GOT3 (cell line): ENCODE measurements at regions not wholly inside any gene's neighbourhood (a gene's known extent, or its start where the extent isn't known, plus 50 kb on each side); places are given as distances from the start of the nearest gene placed in this dataset.

Source experiments
- DNase-seq: peaks from one replicate; lab custom pipeline; 2025; ENCODE audit warnings: mixed read lengths; lab: John Stamatoyannopoulos, UW

- DNase-seq: peak; percentile 8
Measured at GRCh38 chr14:100438678-100439592, 115.8 kb downstream of the SLC25A47 start.

- DNase-seq: no peak
Measured at GRCh38 chr14:100439781-100440180, 116.6 kb downstream of the SLC25A47 start.

DNA sequence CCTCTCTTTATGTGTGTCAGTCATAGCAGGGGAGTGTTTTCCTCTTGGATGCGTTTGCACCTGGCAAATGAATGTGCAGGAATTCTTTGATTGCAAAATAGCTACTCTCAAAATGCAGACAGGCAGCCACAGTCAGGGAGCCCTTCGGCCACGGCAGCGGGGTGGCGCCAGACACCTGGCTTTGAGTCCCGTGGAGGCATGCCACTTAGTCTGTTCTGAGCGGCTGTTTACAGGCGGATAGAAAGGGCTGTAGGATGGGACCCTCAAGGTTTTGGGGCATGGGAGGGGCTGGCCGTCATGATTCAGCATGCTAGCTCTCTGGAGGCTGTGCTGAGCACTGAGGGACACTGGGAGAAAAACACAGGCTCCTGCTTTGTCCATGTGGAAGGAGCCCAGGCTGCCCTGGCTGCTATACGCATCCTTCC is 117.1 kb downstream of the SLC25A47 start:
- DNase-seq: no peak

DNA sequence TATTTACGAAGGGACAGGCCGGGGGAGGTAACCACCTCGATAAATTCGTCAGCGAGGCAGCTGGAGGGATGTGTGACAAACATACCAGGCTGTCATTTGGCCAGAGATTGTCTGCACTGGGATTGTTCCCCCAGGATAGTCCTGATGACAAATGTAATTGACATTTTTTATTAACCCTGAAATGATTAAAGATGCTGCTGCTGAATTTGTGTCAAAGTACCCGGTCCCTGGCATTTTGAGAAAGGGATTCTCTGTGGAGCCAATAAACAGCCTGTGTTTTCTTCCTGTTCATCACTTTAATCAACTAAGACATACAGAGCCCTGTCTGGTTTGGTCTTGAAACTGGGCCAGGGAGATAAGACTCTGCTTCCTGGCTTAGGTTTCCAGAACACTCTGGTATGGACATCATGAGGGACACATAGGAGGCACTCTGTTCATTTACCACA is 117.6 kb downstream of the SLC25A47 start:
- no peak for DNase-seq

- no peak for DNase-seq
Measured at GRCh38 chr14:100441271-100441947, 118.3 kb downstream of the SLC25A47 start.

- no peak for DNase-seq
Measured at GRCh38 chr14:100442036-100442435, 118.9 kb downstream of the SLC25A47 start.

- DNase-seq: no peak
Measured at GRCh38 chr14:100442498-100443490, 119.7 kb downstream of the SLC25A47 start.

- no peak for DNase-seq
Measured at GRCh38 chr14:100443603-100444002, 120.5 kb downstream of the SLC25A47 start.

DNA sequence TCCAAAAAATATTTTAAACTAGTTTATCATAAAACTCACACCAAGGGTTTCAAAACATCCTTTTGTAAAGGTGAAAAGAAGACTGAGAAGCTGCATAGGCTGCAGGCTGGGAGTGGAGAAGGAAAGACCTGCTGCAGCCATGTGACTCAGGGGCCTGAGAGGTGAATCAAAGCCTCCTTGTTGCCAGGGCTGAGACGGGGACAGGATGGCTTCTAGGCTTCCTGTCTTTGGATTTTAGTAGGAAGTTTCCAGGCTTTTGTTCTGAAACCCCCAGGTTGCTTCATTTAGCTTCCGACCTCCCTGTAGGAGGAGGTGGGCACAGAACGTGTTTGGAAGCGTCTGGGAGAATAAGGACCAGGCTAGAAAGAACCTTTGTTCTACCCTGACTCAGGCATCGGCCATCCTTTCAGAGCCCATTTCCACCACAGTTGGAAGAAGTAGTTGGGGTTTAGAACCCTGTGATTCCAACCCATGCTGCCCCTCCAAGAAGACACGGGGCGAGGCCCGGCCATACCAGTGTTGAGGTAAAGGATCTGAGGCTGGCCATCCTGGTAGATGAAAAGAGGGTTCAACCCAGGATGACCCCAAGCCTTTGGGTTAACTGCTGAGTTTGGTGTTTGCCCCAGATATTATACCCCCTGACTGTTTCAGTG is 122.4 kb downstream of the SLC25A47 start:
- no peak for DNase-seq

- no peak for DNase-seq
Measured at GRCh38 chr14:100446572-100446971, 123.4 kb downstream of the SLC25A47 start.

DNA sequence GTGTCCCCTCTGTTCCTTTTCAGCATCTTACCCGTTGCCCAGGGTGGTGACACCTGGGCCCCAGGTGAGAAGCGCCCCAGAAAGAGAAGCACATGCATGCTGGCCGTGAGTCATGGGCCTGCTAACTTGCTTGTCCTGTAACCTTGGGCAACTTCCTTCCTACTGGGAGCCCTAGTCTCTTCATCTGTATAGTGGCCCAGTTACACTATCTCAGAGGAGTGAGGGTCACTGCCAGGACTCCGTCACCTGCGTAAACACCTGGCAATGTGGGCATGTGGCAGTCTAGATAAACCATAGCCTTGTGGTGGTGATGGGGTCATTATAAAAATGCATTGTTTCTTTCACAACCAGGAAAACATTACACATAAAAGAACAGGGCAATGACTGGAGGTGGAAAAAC is 125.2 kb downstream of the SLC25A47 start:
- no peak for DNase-seq

DNA sequence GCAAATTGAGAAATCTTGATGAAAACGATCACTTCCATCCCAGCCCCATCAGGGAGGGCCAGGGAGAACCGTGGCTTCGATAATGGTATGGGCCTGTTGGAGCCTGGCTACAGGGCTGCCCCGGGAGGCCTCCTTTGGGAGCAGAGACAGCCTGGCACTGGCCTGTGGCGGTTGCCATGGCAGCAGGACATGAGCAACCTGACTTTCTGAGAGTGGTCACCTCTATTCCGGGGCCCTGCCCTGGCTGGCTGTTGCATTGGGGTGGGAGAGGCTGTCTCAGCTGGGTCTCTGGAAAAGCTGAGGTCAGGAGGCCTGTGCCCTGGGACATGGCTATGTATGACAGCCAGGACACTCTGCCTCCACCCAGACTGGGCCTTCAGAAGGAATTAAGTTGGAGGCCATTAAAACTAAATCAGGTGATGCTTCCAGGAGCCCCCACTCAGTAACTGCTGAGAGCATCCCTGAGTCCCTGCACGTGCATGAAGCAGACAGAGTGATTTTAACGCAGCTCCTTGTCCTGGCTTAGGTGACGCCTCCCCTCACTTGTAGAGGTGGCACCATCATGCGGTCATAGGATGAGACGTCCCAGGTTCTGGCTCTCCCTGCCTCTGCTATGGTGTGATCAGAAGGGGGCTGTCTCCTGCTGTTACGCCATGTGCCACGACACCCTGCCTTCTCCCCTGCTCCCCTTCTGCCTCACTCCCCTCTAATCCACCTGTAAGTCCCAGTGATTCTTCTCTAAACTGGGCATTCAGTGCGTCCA is 126.3 kb downstream of the SLC25A47 start:
- DNase-seq: no peak

GRCh38 chr14:100450049-100450448 is 126.9 kb downstream of the SLC25A47 start:
- no peak for DNase-seq

DNA sequence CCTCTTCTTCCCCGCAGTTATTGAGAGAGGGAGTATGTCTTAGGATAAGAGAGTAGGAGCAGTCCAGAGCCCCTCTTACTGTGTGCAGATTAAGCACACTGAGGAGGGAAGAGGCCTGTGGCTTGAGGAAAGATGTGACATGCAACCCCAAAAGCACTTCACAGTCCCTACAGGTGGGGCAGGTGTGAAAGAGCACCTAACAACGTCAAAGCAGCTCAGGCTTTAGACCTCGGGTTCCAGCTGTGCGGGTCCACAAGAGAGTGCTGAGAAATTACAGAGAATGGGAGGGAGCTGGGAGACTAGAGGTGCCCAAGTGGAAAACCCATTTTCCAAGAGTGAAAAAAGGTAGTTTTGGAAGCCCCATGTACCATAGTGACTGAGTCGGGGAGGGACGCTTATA is 127.6 kb downstream of the SLC25A47 start:
- DNase-seq: no peak

DNA sequence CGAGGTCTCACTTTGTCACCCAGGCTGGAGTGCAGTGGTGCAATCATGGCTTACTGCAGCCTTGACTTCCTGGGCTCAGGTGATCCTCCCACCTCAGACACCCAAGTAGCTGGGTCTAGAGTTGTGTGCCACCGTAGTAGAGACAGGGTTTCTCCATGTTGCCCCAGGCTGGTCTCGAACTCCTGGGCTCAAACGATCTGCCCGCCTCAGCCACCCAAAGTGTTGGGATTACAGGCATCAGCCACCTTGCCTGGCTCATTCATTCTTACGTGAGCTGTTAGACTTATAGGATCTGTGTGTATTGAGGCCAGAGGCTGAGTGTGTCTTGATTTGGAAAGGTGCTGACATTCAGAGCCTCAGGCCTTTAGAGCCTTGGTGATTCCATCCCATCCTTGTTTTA is 128.1 kb downstream of the SLC25A47 start:
- no peak for DNase-seq

DNA sequence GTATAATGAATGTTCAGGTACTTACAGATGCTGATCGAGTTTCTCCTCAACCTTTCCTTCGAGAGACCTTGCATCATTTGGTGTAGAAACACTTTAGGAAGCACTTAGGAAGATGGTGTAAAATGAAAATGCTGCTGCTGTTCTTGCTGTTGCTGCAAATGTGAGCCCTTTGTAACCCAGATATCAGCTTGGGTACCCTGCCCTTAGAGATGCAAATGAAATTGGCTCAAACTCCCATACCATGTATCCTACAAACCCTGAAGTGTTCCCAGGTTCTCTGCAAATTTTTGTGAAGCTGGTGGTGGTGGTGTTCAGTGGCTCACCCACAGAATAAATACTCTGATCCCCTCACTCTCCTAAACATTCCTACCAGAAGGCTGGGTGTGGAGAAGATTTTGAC is 130.8 kb downstream of the SLC25A47 start:
- no peak for DNase-seq

DNA sequence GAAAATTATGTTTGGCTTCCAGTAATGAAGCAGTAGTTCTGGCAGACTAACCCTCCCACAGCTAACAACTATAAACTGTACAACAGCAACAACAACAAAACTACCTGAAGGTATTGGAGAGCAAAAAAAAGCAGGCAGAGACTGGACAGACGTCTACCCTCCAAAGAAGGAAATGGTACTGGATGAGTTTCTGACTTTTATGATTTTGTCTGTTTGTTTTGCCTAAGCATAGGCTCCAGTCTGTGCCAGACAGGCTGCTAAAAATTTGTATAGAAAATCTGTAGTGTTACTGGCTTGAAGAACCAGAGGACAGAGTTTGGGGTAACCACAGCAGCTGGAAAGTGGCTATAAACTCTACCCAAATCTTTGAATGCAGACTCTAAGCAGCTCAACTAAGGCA is 131.3 kb downstream of the SLC25A47 start:
- DNase-seq: no peak

DNA sequence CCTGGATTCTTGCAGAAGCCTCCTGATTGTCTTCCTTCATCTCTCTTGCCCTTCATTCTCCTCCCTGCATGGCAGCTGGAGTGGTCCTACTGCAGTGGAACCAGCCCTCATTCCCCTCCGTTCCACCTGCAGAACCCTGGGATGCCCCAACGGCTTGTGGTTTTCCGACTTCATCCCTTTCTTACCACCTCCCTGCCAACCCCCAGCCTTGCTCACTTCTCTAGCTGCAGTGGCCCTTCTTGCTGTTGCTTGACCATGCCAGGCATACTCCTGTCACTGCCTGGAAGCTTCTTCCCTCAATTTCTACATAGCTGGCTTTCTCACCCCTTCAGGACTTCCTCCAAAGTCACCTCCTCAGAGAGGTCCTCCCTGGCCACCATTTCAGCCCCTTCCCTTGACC is 123.3 kb downstream of the BEGAIN start:
- DNase-seq: no peak

DNA sequence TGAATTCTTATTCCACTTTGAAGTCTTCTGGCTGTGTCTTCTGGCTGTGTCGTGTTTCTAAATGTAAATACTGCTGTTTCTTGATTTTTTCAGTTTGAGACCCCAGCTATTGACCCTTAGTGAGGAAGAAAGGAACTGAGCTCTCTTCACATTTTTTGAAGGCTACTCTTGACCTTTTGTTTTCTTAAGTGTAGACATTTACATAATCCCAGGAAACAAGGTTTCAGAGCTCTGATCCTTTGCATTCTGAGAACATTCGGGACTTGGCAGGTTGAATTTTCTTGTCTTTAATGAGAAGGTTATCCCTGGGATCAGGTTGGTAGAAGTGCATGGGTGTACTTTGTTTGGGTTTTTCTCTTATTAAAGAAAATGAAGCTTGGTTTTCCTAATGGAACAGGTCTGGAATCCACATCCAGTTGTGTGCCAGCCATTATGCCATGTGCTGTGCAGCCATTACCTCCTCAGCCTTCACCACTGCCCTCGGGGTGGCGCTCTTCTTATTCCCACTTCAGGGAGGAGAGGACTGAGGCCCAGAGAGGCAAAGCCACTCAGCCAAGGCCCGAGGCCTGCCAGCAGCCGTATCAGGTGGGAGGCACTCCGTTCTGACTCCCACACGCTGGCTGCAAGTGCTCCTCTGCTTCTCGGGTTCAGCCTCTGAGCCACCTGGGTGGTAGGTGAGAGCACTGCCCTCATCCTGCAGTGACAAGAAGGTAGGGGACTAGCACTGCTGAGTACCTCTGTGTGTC is 120.9 kb downstream of the BEGAIN start:
- no peak for DNase-seq
